ENCODE measurements at regions not wholly inside any gene's neighbourhood (a gene's known extent, or its start where the extent isn't known, plus 50 kb on each side); places are given as distances from the start of the nearest gene placed in this dataset.

GRCh38 chr10:43983405-43983804 is 334.7 kb upstream of the ZNF32 start:
- Histone ChIP-seq H3K4me3 (no peak overlapping the region), H3K27me3 (no peaks in the 10 kb centered on the region), H3K9me3 (no peaks in the 10 kb centered on the region), H3K4me1 (no peaks in the 10 kb centered on the region), H3K36me3 (no peaks in the 10 kb centered on the region), H3K27ac (no peak overlapping the region)
- ATAC-seq (no peak), DNase-seq (no peak)
- TF ChIP-seq CTCF (IDR thresholded peaks at IDR 0.05) = no peak
- intact Hi-C loops (cut with DNase I) = no loop called here

- Histone ChIP-seq H3K4me1 (no peaks in the 10 kb centered on the region), H3K9me3 (no peaks in the 10 kb centered on the region), H3K27me3 (no peaks in the 10 kb centered on the region), H3K4me3 (no peak overlapping the region), H3K36me3 (no peaks in the 10 kb centered on the region), H3K27ac (no peak overlapping the region)
- DNase-seq (peak; percentile 33), ATAC-seq (no peak)
- intact Hi-C loops (cut with DNase I) = no loop called here
- no peak for TF ChIP-seq CTCF (IDR thresholded peaks at IDR 0.05)
These were observed 333.6 kb upstream of the ZNF32 start for GRCh38 chr10:43982250-43982649.

GRCh38 chr10:43981696-43982095 is 333.0 kb upstream of the ZNF32 start:
- TF ChIP-seq CTCF (IDR thresholded peaks at IDR 0.05) = no peak
- Histone ChIP-seq H3K27ac (no peak overlapping the region), H3K9me3 (no peaks in the 10 kb centered on the region), H3K4me3 (no peak overlapping the region), H3K36me3 (no peaks in the 10 kb centered on the region), H3K27me3 (no peaks in the 10 kb centered on the region), H3K4me1 (no peaks in the 10 kb centered on the region)
- intact Hi-C loops (cut with DNase I) = no loop called here
- ATAC-seq (no peak), DNase-seq (no peak)

GRCh38 chr10:43981232-43981631 is 332.6 kb upstream of the ZNF32 start:
- Histone ChIP-seq H3K27ac (no peak overlapping the region), H3K4me3 (no peak overlapping the region), H3K9me3 (no peaks in the 10 kb centered on the region), H3K27me3 (no peaks in the 10 kb centered on the region), H3K36me3 (no peaks in the 10 kb centered on the region), H3K4me1 (no peaks in the 10 kb centered on the region)
- no peak for TF ChIP-seq CTCF (IDR thresholded peaks at IDR 0.05)
- intact Hi-C loops (cut with DNase I) = no loop called here
- ATAC-seq (no peak), DNase-seq (no peak)

- no peaks in the 10 kb centered on the region for H3K27me3 ChIP-seq
- H3K9me3 ChIP-seq = no peaks in the 10 kb centered on the region
- intact Hi-C loops (cut with DNase I) = no loop called here
- TF ChIP-seq CTCF (IDR thresholded peaks at IDR 0.05) = no peak
- no peak for DNase-seq
- H3K4me1 ChIP-seq = no peaks in the 10 kb centered on the region
- no peak overlapping the region for H3K4me3 ChIP-seq
- no peak overlapping the region for H3K27ac ChIP-seq
- no peaks in the 10 kb centered on the region for H3K36me3 ChIP-seq
- ATAC-seq = no peak
These were observed 332.0 kb upstream of the ZNF32 start for GRCh38 chr10:43980715-43981114.

- TF ChIP-seq CTCF (IDR thresholded peaks at IDR 0.05) = no peak
- no peak overlapping the region for H3K4me3 ChIP-seq
- ATAC-seq = peak; percentile 45
- no peaks in the 10 kb centered on the region for H3K9me3 ChIP-seq
- H3K4me1 ChIP-seq = no peaks in the 10 kb centered on the region
- H3K36me3 ChIP-seq = no peaks in the 10 kb centered on the region
- H3K27me3 ChIP-seq = no peaks in the 10 kb centered on the region
- no peak overlapping the region for H3K27ac ChIP-seq
- no peak for DNase-seq
- intact Hi-C loops (cut with DNase I) = no loop called here
These were observed 331.6 kb upstream of the ZNF32 start for GRCh38 chr10:43980313-43980712.
